ENCODE measurements at regions not wholly inside any gene's neighbourhood (a gene's known extent, or its start where the extent isn't known, plus 50 kb on each side); places are given as distances from the start of the nearest gene placed in this dataset.

- no peak for DNase-seq
- H3K4me3 ChIP-seq (ENCODE audit: insufficient read depth, low read depth, low read length) = no peak overlapping the region
- H3K27me3 ChIP-seq (ENCODE audit: control insufficient read depth, insufficient read depth, low read length) = no peaks in the 10 kb centered on the region
- no peaks in the 10 kb centered on the region for H3K36me3 ChIP-seq (replicated peaks; ENCODE audit: control insufficient read depth, insufficient read depth, low read length)
Observed at GRCh38 chr22:49490692-49491091, 337.0 kb downstream of the BRD1 start.

- Histone ChIP-seq H3K27me3 (ENCODE audit: control insufficient read depth, insufficient read depth, low read length) (no peaks in the 10 kb centered on the region), H3K4me3 (ENCODE audit: insufficient read depth, low read depth, low read length) (no peak overlapping the region), H3K36me3 (replicated peaks; ENCODE audit: control insufficient read depth, insufficient read depth, low read length) (no peaks in the 10 kb centered on the region)
- DNase-seq = no peak
Observed at GRCh38 chr22:49489821-49490220, 337.9 kb downstream of the BRD1 start.

GRCh38 chr22:49488943-49489342, 338.7 kb downstream of the BRD1 start:
- Histone ChIP-seq H3K36me3 (replicated peaks; ENCODE audit: control insufficient read depth, insufficient read depth, low read length) (no peaks in the 10 kb centered on the region), H3K4me3 (ENCODE audit: insufficient read depth, low read depth, low read length) (no peak overlapping the region), H3K27me3 (ENCODE audit: control insufficient read depth, insufficient read depth, low read length) (no peaks in the 10 kb centered on the region)
- no peak for DNase-seq

- H3K4me3 ChIP-seq (ENCODE audit: insufficient read depth, low read depth, low read length) = no peak overlapping the region
- DNase-seq = peak; percentile 89
Observed at GRCh38 chr22:49487950-49488349, 339.7 kb downstream of the BRD1 start.

GRCh38 chr22:49486225-49486624, 341.4 kb downstream of the BRD1 start:
- Histone ChIP-seq H3K4me3 (ENCODE audit: insufficient read depth, low read depth, low read length) (no peak overlapping the region), H3K27me3 (ENCODE audit: control insufficient read depth, insufficient read depth, low read length) (no peaks in the 10 kb centered on the region; the same call in 1 of the 2 replicates), H3K36me3 (replicated peaks; ENCODE audit: control insufficient read depth, insufficient read depth, low read length) (no peaks in the 10 kb centered on the region)
- DNase-seq = no peak

More at GRCh38 chr22:49487950-49488349, 339.7 kb downstream of the BRD1 start:
- Histone ChIP-seq H3K27me3 (ENCODE audit: control insufficient read depth, insufficient read depth, low read length) (no peaks in the 10 kb centered on the region; the same call in 1 of the 2 replicates), H3K36me3 (replicated peaks; ENCODE audit: control insufficient read depth, insufficient read depth, low read length) (no peaks in the 10 kb centered on the region)

GRCh38 chr22:49483946-49484345, 343.7 kb downstream of the BRD1 start:
- Histone ChIP-seq H3K4me3 (ENCODE audit: insufficient read depth, low read depth, low read length) (no peak overlapping the region), H3K27me3 (ENCODE audit: control insufficient read depth, insufficient read depth, low read length) (no peaks in the 10 kb centered on the region; the same call in 1 of the 2 replicates), H3K36me3 (replicated peaks; ENCODE audit: control insufficient read depth, insufficient read depth, low read length) (no peaks in the 10 kb centered on the region)
- DNase-seq = no peak

- no peak for DNase-seq
Observed at GRCh38 chr22:49483281-49483870, 344.3 kb downstream of the BRD1 start.

GRCh38 chr22:49482811-49483210, 344.9 kb downstream of the BRD1 start:
- Histone ChIP-seq H3K36me3 (replicated peaks; ENCODE audit: control insufficient read depth, insufficient read depth, low read length) (no peaks in the 10 kb centered on the region), H3K4me3 (ENCODE audit: insufficient read depth, low read depth, low read length) (no peak overlapping the region)

More at GRCh38 chr22:49483281-49483870, 344.3 kb downstream of the BRD1 start:
- H3K4me3 ChIP-seq (ENCODE audit: insufficient read depth, low read depth, low read length) = no peak overlapping the region
- no peaks in the 10 kb centered on the region for H3K36me3 ChIP-seq (replicated peaks; ENCODE audit: control insufficient read depth, insufficient read depth, low read length)
- H3K27me3 ChIP-seq (ENCODE audit: control insufficient read depth, insufficient read depth, low read length) = no peaks in the 10 kb centered on the region; the same call in 1 of the 2 replicates

GRCh38 chr22:49481659-49482399, 345.8 kb downstream of the BRD1 start:
- no peak overlapping the region; the same call in 1 of the 2 replicates for H3K4me3 ChIP-seq (ENCODE audit: insufficient read depth, low read depth, low read length)
- H3K36me3 ChIP-seq (replicated peaks; ENCODE audit: control insufficient read depth, insufficient read depth, low read length) = no peaks in the 10 kb centered on the region
- no peaks in the 10 kb centered on the region; the same call in 1 of the 2 replicates for H3K27me3 ChIP-seq (ENCODE audit: control insufficient read depth, insufficient read depth, low read length)
- peak; percentile 63 for DNase-seq

More at GRCh38 chr22:49482811-49483210, 344.9 kb downstream of the BRD1 start:
- no peak for DNase-seq
- H3K27me3 ChIP-seq (ENCODE audit: control insufficient read depth, insufficient read depth, low read length) = no peaks in the 10 kb centered on the region; the same call in 1 of the 2 replicates

GRCh38 chr22:49480896-49481658, 346.6 kb downstream of the BRD1 start:
- Histone ChIP-seq H3K36me3 (replicated peaks; ENCODE audit: control insufficient read depth, insufficient read depth, low read length) (no peaks in the 10 kb centered on the region), H3K4me3 (ENCODE audit: insufficient read depth, low read depth, low read length) (no peak overlapping the region), H3K27me3 (ENCODE audit: control insufficient read depth, insufficient read depth, low read length) (no peaks in the 10 kb centered on the region; the same call in 1 of the 2 replicates)
- DNase-seq = no peak

GRCh38 chr22:49480331-49480730, 347.3 kb downstream of the BRD1 start:
- DNase-seq = no peak
- Histone ChIP-seq H3K27me3 (ENCODE audit: control insufficient read depth, insufficient read depth, low read length) (no peaks in the 10 kb centered on the region; the same call in 1 of the 2 replicates), H3K4me3 (ENCODE audit: insufficient read depth, low read depth, low read length) (no peak overlapping the region), H3K36me3 (replicated peaks; ENCODE audit: control insufficient read depth, insufficient read depth, low read length) (no peaks in the 10 kb centered on the region)

GRCh38 chr22:49479566-49479965, 348.1 kb downstream of the BRD1 start:
- Histone ChIP-seq H3K4me3 (ENCODE audit: insufficient read depth, low read depth, low read length) (no peak overlapping the region), H3K27me3 (ENCODE audit: control insufficient read depth, insufficient read depth, low read length) (no peaks in the 10 kb centered on the region; the same call in 1 of the 2 replicates), H3K36me3 (replicated peaks; ENCODE audit: control insufficient read depth, insufficient read depth, low read length) (no peaks in the 10 kb centered on the region)
- no peak for DNase-seq

- Histone ChIP-seq H3K36me3 (replicated peaks; ENCODE audit: control insufficient read depth, insufficient read depth, low read length) (no peaks in the 10 kb centered on the region), H3K4me3 (ENCODE audit: insufficient read depth, low read depth, low read length) (no peak overlapping the region), H3K27me3 (ENCODE audit: control insufficient read depth, insufficient read depth, low read length) (no peaks in the 10 kb centered on the region)
- no peak for DNase-seq
Observed at GRCh38 chr22:49476800-49477400, 350.8 kb downstream of the BRD1 start.

- no peaks in the 10 kb centered on the region for H3K36me3 ChIP-seq (replicated peaks; ENCODE audit: control insufficient read depth, insufficient read depth, low read length)
- no peak for DNase-seq
- H3K4me3 ChIP-seq (ENCODE audit: insufficient read depth, low read depth, low read length) = no peak overlapping the region
- no peaks in the 10 kb centered on the region for H3K27me3 ChIP-seq (ENCODE audit: control insufficient read depth, insufficient read depth, low read length)
Observed at GRCh38 chr22:49476176-49476575, 351.5 kb downstream of the BRD1 start.

All from H7 (cell line).